B cell (primary cell): ENCODE measurements at regions not wholly inside any gene's neighbourhood (a gene's known extent, or its start where the extent isn't known, plus 50 kb on each side); places are given as distances from the start of the nearest gene placed in this dataset.

Source experiments
- ATAC-seq: fragments of 200-7000 bp; cut with Tn5 transposase; one replicate; pipeline ENCODE4 v1.10.0; 2021; ENCODE audit warnings: low read depth, mild to moderate bottlenecking, moderate number of reproducible peaks, moderate library complexity
- CTCF ChIA-PET: fragments of 350-600 bp; sonication (Branson Sonifier 250); formaldehyde crosslinking; loops from one replicate; lab custom pipeline; 2021; ENCODE audit warnings: antibody characterized with exemption, inconsistent platforms; lab: Charles Lee
- POLR2A ChIA-PET: fragments of 350-600 bp; sonication (Branson Sonifier 250); formaldehyde crosslinking; loops from one replicate; lab custom pipeline; 2021; ENCODE audit warnings: antibody characterized with exemption; lab: Charles Lee
- DNase-seq: peaks from one replicate; pipeline ENCODE4 v3.0.0; 2013
- H2AFZ ChIP-seq: 2 replicates; pipeline ENCODE4 v1.6.1; 2012; ENCODE audit warnings: mild to moderate bottlenecking, low read depth, low read length; ENCODE audit not compliant: insufficient read depth, poor library complexity, severe bottlenecking
- H3K27ac ChIP-seq, 2 donors: 1 replicate in 1 of 2; 2 replicates in 1 of 2; pipeline ENCODE4 v1.5.1; 2012 to 2013; ENCODE audit warnings: low read length in 2 of 2, mild to moderate bottlenecking in 2 of 2, moderate library complexity in 1 of 2
- H3K27me3 ChIP-seq, 4 experiments: fragments of 200-600 bp in 1 of 4; sonication (generic) in 1 of 4; replicated peaks in 1 of 4; 1 replicate in 2 of 4; 2 replicates in 2 of 4; pipeline versions ENCODE4 v1.6.1 to v1.7.0; 2013 to 2016; ENCODE audit warnings: low read length in 3 of 4, mild to moderate bottlenecking in 2 of 4, mixed read lengths in 1 of 4, moderate library complexity in 1 of 4; ENCODE audit not compliant: insufficient read depth in 4 of 4, control insufficient read depth in 3 of 4; ENCODE audit errors: control extremely low read depth in 1 of 4
- H3K36me3 ChIP-seq, 2 experiments: replicated peaks in 1 of 2; 1 replicate in 1 of 2; 2 replicates in 1 of 2; pipeline versions ENCODE4 v1.6.1 to v1.7.1; 2013; ENCODE audit warnings: low read length in 1 of 2; ENCODE audit not compliant: insufficient read depth in 2 of 2, control insufficient read depth in 1 of 2; ENCODE audit errors: control extremely low read depth in 1 of 2, extremely low read depth in 1 of 2
- H3K4me1 ChIP-seq, 2 donors: fragments of 200-600 bp in 1 of 2; sonication (generic) in 1 of 2; 1 replicate in 1 of 2; 2 replicates in 1 of 2; pipeline versions ENCODE4 v1.5.1 to v1.6.1; 2013 to 2017; ENCODE audit warnings: low read length in 2 of 2; ENCODE audit not compliant: control insufficient read depth in 2 of 2, insufficient read depth in 2 of 2
- H3K4me2 ChIP-seq: replicated peaks from 2 replicates; pipeline ENCODE3; 2012; ENCODE audit warnings: mild to moderate bottlenecking, low read depth, low read length; ENCODE audit not compliant: poor library complexity, severe bottlenecking
- H3K4me3 ChIP-seq, 5 experiments: fragments of 200-600 bp in 1 of 5; sonication (generic) in 1 of 5; 1 replicate in 3 of 5; 2 replicates in 2 of 5; pipeline versions ENCODE4 v1.5.1 to v1.7.0; 2011 to 2016; ENCODE audit warnings: low read length in 4 of 5, mild to moderate bottlenecking in 4 of 5, low read depth in 2 of 5, control low read depth in 1 of 5, moderate library complexity in 1 of 5; ENCODE audit not compliant: insufficient read depth in 1 of 5; ENCODE audit errors: control extremely low read depth in 1 of 5, extremely low read depth in 1 of 5
- H3K79me2 ChIP-seq: fragments of 200-600 bp; sonication (generic); one replicate; pipeline ENCODE4 v1.6.0; 2016; ENCODE audit warnings: low read length; ENCODE audit not compliant: control insufficient read depth, insufficient read depth
- H3K9ac ChIP-seq: fragments of 200-600 bp; sonication (generic); 2 replicates; pipeline ENCODE4 v1.6.1; 2017; ENCODE audit warnings: mild to moderate bottlenecking, low read length, moderate library complexity
- H3K9me3 ChIP-seq, 3 donors: one replicate each; pipeline versions ENCODE4 v1.6.1 to v1.7.1; 2013; ENCODE audit warnings: low read length in 2 of 3; ENCODE audit not compliant: control insufficient read depth in 2 of 3, insufficient read depth in 1 of 3; ENCODE audit errors: control extremely low read depth in 1 of 3
- H4K20me1 ChIP-seq: 2 replicates; pipeline ENCODE4 v1.6.0; 2012; ENCODE audit warnings: mild to moderate bottlenecking, low read length; ENCODE audit not compliant: insufficient read depth, control insufficient read depth, poor library complexity, severe bottlenecking
- H3K27ac Mint-ChIP-seq: one replicate; pipeline ENCODE4 v1.8.0; 2021; ENCODE audit warnings: mixed read lengths
- H3K27me3 Mint-ChIP-seq: one replicate; pipeline ENCODE4 v1.8.0; 2021; ENCODE audit warnings: mixed read lengths
- H3K4me1 Mint-ChIP-seq: one replicate; pipeline ENCODE4 v1.8.0; 2021; ENCODE audit warnings: mixed read lengths
- H3K4me3 Mint-ChIP-seq: one replicate; pipeline ENCODE4 v1.8.0; 2021; ENCODE audit warnings: mixed read lengths
- H3K9me3 Mint-ChIP-seq: one replicate; pipeline ENCODE4 v1.8.0; 2022; ENCODE audit warnings: mixed read lengths; ENCODE audit not compliant: insufficient read depth
- CTCF ChIP-seq: fragments of 200-600 bp; IDR thresholded peaks from one replicate; pipeline ENCODE4 v1.8.0; 2022; ENCODE audit warnings: antibody characterized with exemption, mild to moderate bottlenecking
- EZH2 ChIP-seq: IDR thresholded peaks from 2 replicates; pipeline ENCODE4 v1.6.1; 2012; ENCODE audit warnings: borderline replicate concordance, low read depth, mild to moderate bottlenecking, moderate library complexity, low read length; ENCODE audit not compliant: insufficient read depth, poor library complexity, severe bottlenecking
- WGBS: methylation state at CpG from one replicate; pipeline ENCODE4 v1.1.5; 2013; ENCODE audit warnings: missing lambda C conversion rate; ENCODE audit not compliant: insufficient coverage; 5-methylcytosine and 5-hydroxymethylcytosine counted together
- intact Hi-C: fragments of 100-400 bp; cut with micrococcal nuclease; formaldehyde crosslinking; loops from one replicate; pipeline ENCODE4 v1.10.0; 2022

- CTCF ChIA-PET = interaction anchor here (1.5 kb wide), 1 partner anchor 286 kb away, joined by 4 read pairs; no protein-coding TSS in a partner anchor
Observed at GRCh38 chr1:108067884-108068540, 103.0 kb upstream of the VAV3 start.

More at GRCh38 chr1:108067884-108068540, 103.0 kb upstream of the VAV3 start:
- Mint-ChIP-seq H3K4me3 (no peak overlapping the region), H3K27ac (no peak overlapping the region), H3K4me1 (peaks cover 11% of the 10 kb centered on the region), H3K27me3 (no peaks in the 10 kb centered on the region), H3K9me3 (no peaks in the 10 kb centered on the region)
- no peaks in the 10 kb centered on the region for H3K79me2 ChIP-seq
- no peak overlapping the region for H3K4me3 ChIP-seq
- DNase-seq (no peak), ATAC-seq (no peak)
- no peak overlapping the region for H2AFZ ChIP-seq
- H3K9ac ChIP-seq = no peak overlapping the region
- no peak overlapping the region for H3K27ac ChIP-seq
- H3K4me1 ChIP-seq = peaks cover 0 to 9% of the 10 kb centered on the region in 2 donors
- POLR2A ChIA-PET = no interaction called here
- no CpG with 5 or more reads among the region's 2 CpGs for WGBS
- H3K4me2 ChIP-seq = no peak overlapping the region
- TF ChIP-seq CTCF = no peak
- no peak for TF ChIP-seq EZH2
- H4K20me1 ChIP-seq = no peaks in the 10 kb centered on the region
- no peaks in the 10 kb centered on the region for H3K27me3 ChIP-seq
- intact Hi-C loops = no loop called here
- H3K9me3 ChIP-seq = peaks cover 0 to 2% (median 0%) of the 10 kb centered on the region in 3 donors
- H3K36me3 ChIP-seq = no peaks in the 10 kb centered on the region
